ENCODE measurements at regions not wholly inside any gene's neighbourhood (a gene's known extent, or its start where the extent isn't known, plus 50 kb on each side); places are given as distances from the start of the nearest gene placed in this dataset.

- TF ChIP-seq, protein P1, sequence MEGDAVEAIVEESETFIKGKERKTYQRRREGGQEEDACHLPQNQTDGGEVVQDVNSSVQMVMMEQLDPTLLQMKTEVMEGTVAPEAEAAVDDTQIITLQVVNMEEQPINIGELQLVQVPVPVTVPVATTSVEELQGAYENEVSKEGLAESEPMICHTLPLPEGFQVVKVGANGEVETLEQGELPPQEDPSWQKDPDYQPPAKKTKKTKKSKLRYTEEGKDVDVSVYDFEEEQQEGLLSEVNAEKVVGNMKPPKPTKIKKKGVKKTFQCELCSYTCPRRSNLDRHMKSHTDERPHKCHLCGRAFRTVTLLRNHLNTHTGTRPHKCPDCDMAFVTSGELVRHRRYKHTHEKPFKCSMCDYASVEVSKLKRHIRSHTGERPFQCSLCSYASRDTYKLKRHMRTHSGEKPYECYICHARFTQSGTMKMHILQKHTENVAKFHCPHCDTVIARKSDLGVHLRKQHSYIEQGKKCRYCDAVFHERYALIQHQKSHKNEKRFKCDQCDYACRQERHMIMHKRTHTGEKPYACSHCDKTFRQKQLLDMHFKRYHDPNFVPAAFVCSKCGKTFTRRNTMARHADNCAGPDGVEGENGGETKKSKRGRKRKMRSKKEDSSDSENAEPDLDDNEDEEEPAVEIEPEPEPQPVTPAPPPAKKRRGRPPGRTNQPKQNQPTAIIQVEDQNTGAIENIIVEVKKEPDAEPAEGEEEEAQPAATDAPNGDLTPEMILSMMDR (IDR thresholded peaks at IDR 0.05) = no peak
- no peak for TF ChIP-seq POLR2A (IDR thresholded peaks at IDR 0.05)
Measured at GRCh38 chr21:31607791-31608190, 51.7 kb upstream of the SOD1 start.
